ENCODE measurements at regions not wholly inside any gene's neighbourhood (a gene's known extent, or its start where the extent isn't known, plus 50 kb on each side); places are given as distances from the start of the nearest gene placed in this dataset.

GRCh38 chr4:19831644-19832285 is 419.9 kb upstream of the SLIT2 start:
- TF ChIP-seq CTCF (IDR thresholded peaks at IDR 0.05) (no peak), POLR2A (IDR thresholded peaks at IDR 0.05) (no peak)

Measured in heart left ventricle (tissue), 13 donors.